Progenitor cell of endocrine pancreas (in vitro differentiated cells): ENCODE measurements at regions not wholly inside any gene's neighbourhood (a gene's known extent, or its start where the extent isn't known, plus 50 kb on each side); places are given as distances from the start of the nearest gene placed in this dataset.

Source experiments
- DNase-seq: peaks from one replicate; pipeline ENCODE4 v3.0.0; 2021; ENCODE audit warnings: low spot score; ENCODE audit not compliant: unreplicated experiment
- H3K27ac Mint-ChIP-seq: 2 replicates; pipeline ENCODE4 v1.8.0; 2021; ENCODE audit warnings: mild to moderate bottlenecking, moderate library complexity, mixed read lengths
- H3K27me3 Mint-ChIP-seq: 2 replicates; pipeline ENCODE4 v1.8.0; 2021; ENCODE audit warnings: mixed read lengths
- H3K36me3 Mint-ChIP-seq: 2 replicates; pipeline ENCODE4 v1.8.0; 2022; ENCODE audit warnings: mixed read lengths; ENCODE audit not compliant: insufficient read depth
- H3K4me1 Mint-ChIP-seq: 2 replicates; pipeline ENCODE4 v1.8.0; 2021; ENCODE audit warnings: low read depth, mixed read lengths
- H3K4me3 Mint-ChIP-seq: 2 replicates; pipeline ENCODE4 v1.8.0; 2021; ENCODE audit warnings: low read depth, mild to moderate bottlenecking, moderate library complexity, mixed read lengths
- H3K9me3 Mint-ChIP-seq: 2 replicates; pipeline ENCODE4 v1.8.0; 2021; ENCODE audit warnings: low read depth, mixed read lengths
- TF ChIP-seq, protein P1 (sequence below): fragments of 200-600 bp; sonication (generic); IDR thresholded peaks from one replicate; pipeline ENCODE4 v1.5.0; 2021; ENCODE audit warnings: antibody characterized with exemption, mild to moderate bottlenecking; ENCODE audit not compliant: unreplicated experiment

DNA sequence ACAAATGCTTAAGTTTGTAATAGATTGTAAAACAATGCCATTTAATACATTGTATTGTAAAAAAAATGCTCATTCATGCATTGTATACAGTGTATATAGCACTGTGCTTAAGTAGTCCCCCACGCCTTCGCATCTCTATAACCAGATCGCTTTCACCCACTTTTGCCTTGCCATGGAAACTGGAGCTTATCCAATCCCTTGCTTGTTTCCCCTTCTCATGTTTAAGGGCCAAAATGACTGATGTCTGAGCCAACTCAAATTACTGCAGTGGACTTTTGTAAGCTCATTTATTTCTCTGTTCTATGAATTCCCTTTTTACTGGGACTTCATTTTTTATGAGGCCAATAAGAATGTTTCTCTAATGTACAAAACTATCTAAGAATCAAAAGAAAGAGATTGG lies 730.9 kb upstream of the GJE1 start:
- Mint-ChIP-seq H3K27me3 (peaks cover 3% of the 10 kb centered on the region), H3K9me3 (peaks cover 5% of the 10 kb centered on the region), H3K27ac (no peak overlapping the region), H3K4me1 (peaks cover 1% of the 10 kb centered on the region), H3K36me3 (no peaks in the 10 kb centered on the region), H3K4me3 (no peak overlapping the region)
- no peak for DNase-seq
- TF ChIP-seq, protein P1, sequence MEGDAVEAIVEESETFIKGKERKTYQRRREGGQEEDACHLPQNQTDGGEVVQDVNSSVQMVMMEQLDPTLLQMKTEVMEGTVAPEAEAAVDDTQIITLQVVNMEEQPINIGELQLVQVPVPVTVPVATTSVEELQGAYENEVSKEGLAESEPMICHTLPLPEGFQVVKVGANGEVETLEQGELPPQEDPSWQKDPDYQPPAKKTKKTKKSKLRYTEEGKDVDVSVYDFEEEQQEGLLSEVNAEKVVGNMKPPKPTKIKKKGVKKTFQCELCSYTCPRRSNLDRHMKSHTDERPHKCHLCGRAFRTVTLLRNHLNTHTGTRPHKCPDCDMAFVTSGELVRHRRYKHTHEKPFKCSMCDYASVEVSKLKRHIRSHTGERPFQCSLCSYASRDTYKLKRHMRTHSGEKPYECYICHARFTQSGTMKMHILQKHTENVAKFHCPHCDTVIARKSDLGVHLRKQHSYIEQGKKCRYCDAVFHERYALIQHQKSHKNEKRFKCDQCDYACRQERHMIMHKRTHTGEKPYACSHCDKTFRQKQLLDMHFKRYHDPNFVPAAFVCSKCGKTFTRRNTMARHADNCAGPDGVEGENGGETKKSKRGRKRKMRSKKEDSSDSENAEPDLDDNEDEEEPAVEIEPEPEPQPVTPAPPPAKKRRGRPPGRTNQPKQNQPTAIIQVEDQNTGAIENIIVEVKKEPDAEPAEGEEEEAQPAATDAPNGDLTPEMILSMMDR = no peak

DNA sequence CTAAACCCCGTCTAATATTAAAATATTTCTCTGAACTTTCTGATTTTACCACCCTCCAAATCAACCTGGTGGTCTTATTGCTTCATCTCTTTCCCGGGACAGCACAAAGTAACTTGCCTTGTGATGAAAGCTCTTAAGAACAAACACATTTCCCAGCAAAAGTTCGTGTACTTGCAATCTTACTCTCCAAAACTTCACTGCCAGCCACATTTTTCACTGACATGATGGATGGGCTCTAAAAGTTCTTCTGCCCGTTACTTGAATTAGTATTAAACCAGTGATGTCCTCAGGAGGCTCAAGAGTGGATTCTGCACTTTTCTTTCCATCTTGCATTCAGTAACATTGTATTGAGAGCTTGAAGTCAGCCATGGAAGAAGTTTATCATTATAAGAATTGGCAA lies 731.6 kb upstream of the GJE1 start:
- H3K4me3 Mint-ChIP-seq = no peak overlapping the region
- peaks cover 1% of the 10 kb centered on the region for H3K4me1 Mint-ChIP-seq
- H3K36me3 Mint-ChIP-seq = no peaks in the 10 kb centered on the region
- peaks cover 3% of the 10 kb centered on the region for H3K27me3 Mint-ChIP-seq
- TF ChIP-seq, protein P1 = no peak
- no peaks in the 10 kb centered on the region for H3K9me3 Mint-ChIP-seq
- no peak for DNase-seq
- no peak overlapping the region for H3K27ac Mint-ChIP-seq

DNA sequence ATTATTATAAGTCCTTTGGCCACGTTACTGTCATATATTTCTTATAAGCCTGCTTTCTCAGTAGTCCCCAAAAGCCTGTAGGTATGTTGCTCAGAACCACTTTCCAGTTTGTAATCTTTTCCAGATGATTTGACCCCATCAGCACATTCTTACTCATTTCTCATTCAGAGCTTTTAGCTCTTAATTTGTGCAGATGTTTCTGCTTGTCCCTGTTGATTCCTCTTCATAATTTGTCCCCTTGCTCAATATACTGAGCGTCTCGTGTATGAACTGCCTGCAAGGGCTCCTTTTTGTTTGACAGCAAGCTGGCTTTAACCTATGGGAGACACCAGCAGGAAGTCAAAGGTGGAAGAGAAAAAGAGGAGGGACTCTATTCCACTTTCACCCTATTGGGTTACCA lies 733.8 kb upstream of the GJE1 start:
- TF ChIP-seq, protein P1 = no peak
- Mint-ChIP-seq H3K27ac (no peak overlapping the region), H3K27me3 (peaks cover 3% of the 10 kb centered on the region), H3K36me3 (no peaks in the 10 kb centered on the region), H3K4me3 (no peak overlapping the region), H3K9me3 (no peaks in the 10 kb centered on the region), H3K4me1 (peaks cover 1% of the 10 kb centered on the region)
- no peak for DNase-seq

DNA sequence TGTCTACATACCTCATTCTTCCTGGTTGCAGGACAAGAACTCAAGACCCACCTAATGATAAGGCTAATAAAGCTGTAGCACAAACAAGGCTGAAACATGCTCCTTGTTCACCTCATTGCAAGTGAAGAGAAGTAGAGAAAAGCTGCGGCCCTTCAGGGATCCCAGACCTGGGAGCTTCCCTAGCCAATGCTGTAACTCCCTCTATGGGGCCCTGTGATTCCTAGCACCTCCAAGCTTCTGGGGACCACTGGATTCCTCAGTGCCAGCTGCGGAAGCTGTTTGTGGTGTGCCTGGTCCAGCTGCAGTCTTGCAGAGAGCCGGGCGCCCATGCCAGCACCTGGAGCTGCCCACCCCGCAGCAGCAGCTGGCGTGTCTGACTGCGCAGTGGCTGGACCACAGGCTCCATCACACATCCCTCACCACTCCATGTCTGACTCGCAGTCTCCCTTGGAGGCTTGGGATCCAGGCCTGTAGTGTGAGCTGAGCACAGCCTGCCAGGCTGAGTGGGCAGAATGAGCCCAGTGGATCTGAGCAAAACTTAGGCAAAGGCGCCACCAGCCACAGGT lies 737.2 kb upstream of the GJE1 start:
- Mint-ChIP-seq H3K9me3 (peaks cover 3% of the 10 kb centered on the region), H3K4me3 (no peak overlapping the region), H3K36me3 (no peaks in the 10 kb centered on the region), H3K27me3 (no peaks in the 10 kb centered on the region), H3K27ac (no peak overlapping the region), H3K4me1 (no peaks in the 10 kb centered on the region)
- DNase-seq = no peak
- TF ChIP-seq, protein P1 = no peak

DNA sequence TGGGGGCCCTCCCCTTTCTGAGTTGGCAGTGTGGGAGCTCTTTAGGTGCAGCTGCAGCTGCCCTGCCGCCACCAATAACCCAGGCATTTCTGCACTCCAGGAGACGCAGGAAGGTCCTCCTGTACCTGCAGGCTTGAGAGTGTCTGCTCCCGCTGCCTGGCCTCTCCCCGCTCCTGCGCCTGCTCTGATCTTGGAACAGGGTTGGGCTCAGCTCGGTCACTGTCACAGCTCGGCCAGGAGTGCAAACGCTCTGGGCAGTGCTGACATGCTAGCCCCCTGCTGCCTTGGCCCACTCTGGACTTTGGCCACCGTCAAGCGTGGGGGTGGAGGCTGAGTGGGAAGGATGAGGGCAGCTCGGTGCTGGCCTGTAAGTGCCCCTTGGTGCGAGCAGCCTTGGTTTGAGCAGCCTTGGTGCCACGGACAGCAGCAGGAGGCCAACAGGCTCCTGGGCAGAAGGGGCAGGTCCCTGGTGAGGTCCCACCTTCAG lies 738.1 kb upstream of the GJE1 start:
- Mint-ChIP-seq H3K4me1 (no peaks in the 10 kb centered on the region), H3K27me3 (no peaks in the 10 kb centered on the region), H3K9me3 (peaks cover 3% of the 10 kb centered on the region), H3K36me3 (no peaks in the 10 kb centered on the region), H3K4me3 (no peak overlapping the region), H3K27ac (no peak overlapping the region)
- DNase-seq = no peak
- TF ChIP-seq, protein P1 = no peak
